Epithelial cell of proximal tubule (primary cell): ENCODE measurements at regions not wholly inside any gene's neighbourhood (a gene's known extent, or its start where the extent isn't known, plus 50 kb on each side); places are given as distances from the start of the nearest gene placed in this dataset.

ENCODE experiments used
- DNase-seq: peaks from one replicate; pipeline ENCODE4 v3.0.0-alpha.2; 2011; ENCODE audit warnings: low read depth
- H3K4me3 ChIP-seq: 2 replicates; pipeline ENCODE4 v1.5.1; 2011; ENCODE audit warnings: low read depth, mild to moderate bottlenecking, low read length
- TF ChIP-seq, protein P1 (sequence below): conservative IDR thresholded peaks from 2 replicates; pipeline ENCODE4 v1.5.1; 2012; ENCODE audit warnings: low read depth, mild to moderate bottlenecking, low read length

DNA sequence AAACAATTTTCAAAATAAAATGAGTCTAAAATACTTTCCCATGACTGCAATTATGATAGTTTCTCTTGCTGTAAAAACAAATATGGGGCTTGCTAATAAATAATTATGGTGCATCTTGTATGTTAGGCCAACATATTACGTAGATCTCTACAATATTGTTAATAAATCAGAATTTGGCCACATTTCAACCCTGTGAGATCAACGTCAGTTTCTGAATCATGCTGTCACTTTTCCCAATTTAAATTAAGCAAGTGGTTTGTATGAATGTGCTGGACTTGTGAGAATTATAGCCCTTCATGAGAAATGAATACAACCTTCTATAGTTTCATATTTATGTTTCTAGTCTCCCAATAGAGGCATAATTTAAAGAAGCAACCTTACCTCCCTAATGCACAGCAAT lies 808.9 kb downstream of the SUCLG1 start:
- DNase-seq, result no peak
- H3K4me3 ChIP-seq, result no peak overlapping the region
- TF ChIP-seq, protein P1, sequence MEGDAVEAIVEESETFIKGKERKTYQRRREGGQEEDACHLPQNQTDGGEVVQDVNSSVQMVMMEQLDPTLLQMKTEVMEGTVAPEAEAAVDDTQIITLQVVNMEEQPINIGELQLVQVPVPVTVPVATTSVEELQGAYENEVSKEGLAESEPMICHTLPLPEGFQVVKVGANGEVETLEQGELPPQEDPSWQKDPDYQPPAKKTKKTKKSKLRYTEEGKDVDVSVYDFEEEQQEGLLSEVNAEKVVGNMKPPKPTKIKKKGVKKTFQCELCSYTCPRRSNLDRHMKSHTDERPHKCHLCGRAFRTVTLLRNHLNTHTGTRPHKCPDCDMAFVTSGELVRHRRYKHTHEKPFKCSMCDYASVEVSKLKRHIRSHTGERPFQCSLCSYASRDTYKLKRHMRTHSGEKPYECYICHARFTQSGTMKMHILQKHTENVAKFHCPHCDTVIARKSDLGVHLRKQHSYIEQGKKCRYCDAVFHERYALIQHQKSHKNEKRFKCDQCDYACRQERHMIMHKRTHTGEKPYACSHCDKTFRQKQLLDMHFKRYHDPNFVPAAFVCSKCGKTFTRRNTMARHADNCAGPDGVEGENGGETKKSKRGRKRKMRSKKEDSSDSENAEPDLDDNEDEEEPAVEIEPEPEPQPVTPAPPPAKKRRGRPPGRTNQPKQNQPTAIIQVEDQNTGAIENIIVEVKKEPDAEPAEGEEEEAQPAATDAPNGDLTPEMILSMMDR, result no peak

DNA sequence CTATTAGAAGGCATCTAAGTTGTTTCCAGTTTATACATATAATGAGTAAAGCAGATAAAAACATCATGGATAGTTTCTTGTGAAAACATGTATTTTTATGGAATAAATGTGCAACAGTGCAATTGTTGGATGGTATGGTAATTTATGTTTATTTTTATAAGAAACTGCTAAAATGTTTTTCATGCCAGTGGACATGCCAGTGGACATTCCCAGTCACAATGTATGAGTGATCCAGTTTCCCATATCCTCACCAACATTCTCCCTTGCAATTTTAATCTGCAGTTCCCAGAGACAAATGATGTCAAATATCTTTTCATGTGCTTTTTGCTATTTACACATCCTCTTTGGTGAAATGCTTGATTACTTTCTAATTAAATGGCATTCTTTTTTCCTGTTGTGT lies 818.6 kb downstream of the SUCLG1 start:
- no peak overlapping the region for H3K4me3 ChIP-seq
- no peak for DNase-seq
- TF ChIP-seq, protein P1, result no peak

DNA sequence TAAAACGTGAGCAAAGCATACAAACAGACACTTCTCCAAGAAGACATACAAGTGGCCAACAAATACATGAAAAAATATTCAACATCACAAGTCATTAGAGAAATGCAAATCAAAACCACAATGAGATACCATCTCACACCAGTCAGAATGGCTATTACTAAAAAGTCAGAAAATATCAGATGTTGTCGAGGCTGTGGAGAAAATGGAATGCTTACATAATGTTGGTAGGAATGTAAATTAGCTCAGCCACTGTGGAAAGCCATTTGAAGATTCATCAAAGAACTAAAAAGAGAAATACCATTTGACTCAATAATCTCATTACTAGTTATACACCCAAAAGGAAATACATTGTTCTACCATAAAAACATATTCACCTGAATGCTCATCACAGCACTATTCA lies 825.7 kb downstream of the SUCLG1 start:
- TF ChIP-seq, protein P1, result no peak
- H3K4me3 ChIP-seq, result no peak overlapping the region
- no peak for DNase-seq

DNA sequence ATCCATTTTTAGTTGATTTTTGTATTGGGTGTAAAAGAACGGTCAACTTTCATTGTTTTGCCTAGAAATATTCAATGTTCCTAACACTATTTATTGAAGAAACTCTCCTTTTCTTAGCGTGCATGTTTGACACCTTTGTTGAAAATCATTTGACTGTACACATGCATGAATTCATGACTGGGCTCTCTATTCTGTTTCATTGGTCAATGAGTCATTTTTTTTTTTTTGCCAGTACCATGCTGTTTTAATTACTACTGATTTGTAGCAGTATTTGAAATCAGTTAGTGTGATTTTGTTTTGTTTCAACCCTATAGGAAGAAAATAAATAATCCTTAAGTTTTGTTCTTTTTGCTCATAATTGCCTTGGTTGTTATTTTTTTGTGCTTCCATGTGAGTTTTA lies 828.7 kb downstream of the SUCLG1 start:
- H3K4me3 ChIP-seq, result no peak overlapping the region
- no peak for DNase-seq
- TF ChIP-seq, protein P1, result no peak

DNA sequence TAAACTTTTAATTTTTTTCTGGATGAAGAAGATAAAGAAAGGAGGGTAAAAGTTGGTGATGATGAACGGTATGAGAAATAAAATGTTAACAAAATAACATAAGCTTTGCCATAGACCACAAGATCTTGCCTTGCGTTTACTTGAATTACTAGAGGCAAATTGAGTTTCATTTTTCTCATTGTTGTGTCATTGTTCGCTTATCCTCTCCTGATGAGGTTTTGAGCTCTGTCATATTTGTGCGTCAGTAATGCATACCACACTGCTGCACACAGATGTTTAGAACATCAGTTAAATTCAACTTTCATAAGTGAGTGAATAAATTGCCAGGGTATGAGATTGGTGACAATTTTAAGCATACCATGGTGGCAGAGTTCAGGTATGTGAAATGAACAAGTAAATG lies 843.6 kb downstream of the SUCLG1 start:
- no peak for DNase-seq
- TF ChIP-seq, protein P1, result no peak
- no peak overlapping the region for H3K4me3 ChIP-seq

DNA sequence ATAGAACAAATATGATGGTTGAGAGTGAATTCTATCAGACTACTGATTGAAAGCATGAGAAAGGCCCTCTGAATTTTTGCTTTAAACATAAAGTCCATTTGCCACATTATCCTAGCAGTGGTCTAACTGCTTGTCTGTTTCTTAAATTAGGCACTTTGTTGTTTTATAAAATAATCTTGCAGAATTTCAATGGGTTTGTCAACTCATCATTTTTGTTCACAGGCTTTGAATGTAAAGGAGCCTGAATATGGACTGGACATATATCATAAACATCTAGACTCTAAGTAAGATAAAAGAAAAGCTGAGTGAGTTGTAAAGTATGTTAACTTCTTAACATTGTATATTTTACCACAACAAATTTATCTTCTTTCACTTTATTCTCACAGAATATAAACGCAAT lies 845.9 kb downstream of the SUCLG1 start:
- H3K4me3 ChIP-seq, result no peak overlapping the region
- TF ChIP-seq, protein P1, result no peak
- no peak for DNase-seq

DNA sequence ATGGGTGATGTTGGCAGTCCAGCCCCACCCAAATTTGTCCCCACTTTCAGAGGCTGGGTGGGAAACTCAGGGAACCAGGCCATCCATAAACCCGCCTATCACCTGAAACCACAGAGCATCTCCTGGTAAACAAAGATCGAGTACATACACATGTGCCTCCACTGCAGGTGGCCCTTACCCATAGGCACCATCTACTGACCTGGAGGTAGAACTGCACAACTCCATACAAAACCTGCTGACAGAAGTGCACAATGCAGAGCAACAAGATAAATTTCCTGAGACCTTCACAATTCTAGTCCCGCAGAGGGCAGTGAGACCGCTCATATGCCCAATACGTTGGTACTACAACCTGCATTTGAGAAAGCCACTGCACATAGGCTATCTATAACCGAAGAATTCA lies 856.3 kb downstream of the SUCLG1 start:
- TF ChIP-seq, protein P1, result peak; percentile 6
- no peak overlapping the region for H3K4me3 ChIP-seq
- no peak for DNase-seq
